MCF 10A (cell line): ENCODE measurements at regions not wholly inside any gene's neighbourhood (a gene's known extent, or its start where the extent isn't known, plus 50 kb on each side); places are given as distances from the start of the nearest gene placed in this dataset.
"Not testable (repeated sequence)": the region's sequence is repeated elsewhere in the genome, so short reads cannot be mapped to it uniquely, and the experiment has no call there.

ENCODE experiments used
- BruUV-seq: library from RNA; stranded (reverse); fragments of 400-500 nt; replicated peaks from 2 replicates; lab custom pipeline; 2021; lab: Mats Ljungman, UMichigan
- CTCF ChIA-PET: fragments of 300-600 bp; sonication (Branson Sonifier 250); formaldehyde crosslinking; extraction: SDS; loops from one replicate; lab custom pipeline; 2021; ENCODE audit warnings: antibody characterized with exemption, inconsistent platforms; lab: Yijun Ruan, JAX
- POLR2A ChIA-PET: fragments of 300-600, 350-650 bp; sonication (Branson Sonifier 250); formaldehyde crosslinking; extraction: SDS; loops from one replicate; lab custom pipeline; 2020; ENCODE audit warnings: antibody characterized with exemption, inconsistent platforms; lab: Yijun Ruan, JAX
- DNase-seq: peaks from one replicate; pipeline ENCODE4 v3.0.0-alpha.2; 2018; ENCODE audit not compliant: unreplicated experiment
- H3K27ac Mint-ChIP-seq: one replicate; pipeline ENCODE4 v1.8.0; 2022; ENCODE audit warnings: mild to moderate bottlenecking, low read depth, mixed read lengths; ENCODE audit not compliant: unreplicated experiment
- H3K27me3 Mint-ChIP-seq: one replicate; pipeline ENCODE4 v1.8.0; 2022; ENCODE audit warnings: mixed read lengths; ENCODE audit not compliant: insufficient read depth, unreplicated experiment
- H3K36me3 Mint-ChIP-seq: one replicate; pipeline ENCODE4 v1.8.0; 2022; ENCODE audit warnings: mild to moderate bottlenecking, moderate library complexity, mixed read lengths; ENCODE audit not compliant: insufficient read depth, unreplicated experiment
- H3K4me1 Mint-ChIP-seq: one replicate; pipeline ENCODE4 v1.8.0; 2022; ENCODE audit warnings: mixed read lengths; ENCODE audit not compliant: insufficient read depth, unreplicated experiment
- H3K4me3 Mint-ChIP-seq: one replicate; pipeline ENCODE4 v1.8.0; 2022; ENCODE audit warnings: mild to moderate bottlenecking, moderate library complexity, mixed read lengths; ENCODE audit not compliant: unreplicated experiment
- H3K9me3 Mint-ChIP-seq: one replicate; pipeline ENCODE4 v1.8.0; 2022; ENCODE audit warnings: mixed read lengths; ENCODE audit not compliant: unreplicated experiment
- CTCF ChIP-seq: fragments of 200-600 bp; IDR thresholded peaks from one replicate; pipeline ENCODE4 v1.8.0; 2022; ENCODE audit warnings: antibody characterized with exemption, mild to moderate bottlenecking; ENCODE audit not compliant: unreplicated experiment
- intact Hi-C: fragments of 100-400 bp; cut with micrococcal nuclease; formaldehyde crosslinking; loops from 2 replicates; pipeline ENCODE4 v1.14.1; 2022

DNA sequence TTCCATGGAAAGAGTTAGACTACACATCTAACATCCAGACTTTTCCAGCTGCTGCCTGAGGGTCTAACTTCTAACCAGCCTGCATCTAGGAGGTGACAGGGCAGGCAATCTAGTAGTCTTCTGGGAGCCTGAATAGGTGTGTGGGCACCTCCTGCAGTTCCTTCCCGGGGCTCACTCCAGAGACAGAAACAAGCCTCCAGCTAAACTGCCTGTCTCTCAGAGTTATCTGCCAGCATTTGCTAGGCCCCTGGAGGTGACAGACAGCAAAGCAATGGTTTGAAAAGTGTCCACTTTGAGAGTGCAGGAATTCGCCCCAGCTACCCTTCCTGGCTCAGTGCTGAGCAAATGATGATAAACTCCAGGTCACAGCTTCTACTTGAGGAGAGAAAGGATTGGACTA lies 240.5 kb upstream of the PRSS16 start:
- no TSS peak for BruUV-seq
- intact Hi-C loops = no loop called here
- Mint-ChIP-seq H3K27me3 (no peaks in the 10 kb centered on the region), H3K36me3 (peaks cover 6% of the 10 kb centered on the region), H3K4me3 (no peak overlapping the region), H3K9me3 (peaks cover under 1% of the 10 kb centered on the region), H3K4me1 (no peaks in the 10 kb centered on the region), H3K27ac (no peak overlapping the region)
- POLR2A ChIA-PET = interaction anchor here (0.8 to 1.1 kb wide), 3 partner anchors 8 to 14 kb away, joined by 3 read pairs; no protein-coding TSS in a partner anchor
- no peak for DNase-seq
- CTCF ChIA-PET = no interaction called here
- TF ChIP-seq CTCF = no peak

- CTCF ChIA-PET, H3K4me3 Mint-ChIP-seq, intact Hi-C loops, H3K27me3 Mint-ChIP-seq, H3K4me1 Mint-ChIP-seq, H3K36me3 Mint-ChIP-seq, H3K27ac Mint-ChIP-seq, DNase-seq, POLR2A ChIA-PET, BruUV-seq, H3K9me3 Mint-ChIP-seq: not testable (repeated sequence)
Observed at GRCh38 chr6:27008613-27009012, 238.9 kb upstream of the PRSS16 start.

GRCh38 chr6:27014053-27014452 lies 233.4 kb upstream of the PRSS16 start:
- H3K27ac Mint-ChIP-seq, H3K27me3 Mint-ChIP-seq, H3K4me3 Mint-ChIP-seq, CTCF ChIA-PET, H3K9me3 Mint-ChIP-seq, intact Hi-C loops, BruUV-seq, DNase-seq, H3K36me3 Mint-ChIP-seq: not testable (repeated sequence)
- POLR2A ChIA-PET = interaction anchor here (1.9 kb wide), 1 partner anchor 12 kb away, joined by 5 read pairs; no protein-coding TSS in a partner anchor
- peaks cover 27% of the 10 kb centered on the region for H3K4me1 Mint-ChIP-seq

- H3K27me3 Mint-ChIP-seq = no peaks in the 10 kb centered on the region
Observed at GRCh38 chr6:27016689-27017088, 230.8 kb upstream of the PRSS16 start.

GRCh38 chr6:27018401-27018800 lies 229.1 kb upstream of the PRSS16 start:
- H3K36me3 Mint-ChIP-seq, BruUV-seq, H3K9me3 Mint-ChIP-seq, H3K27me3 Mint-ChIP-seq, CTCF ChIA-PET, DNase-seq: not testable (repeated sequence)
- intact Hi-C loops = loop anchor here (2.0 kb wide), 1 partner anchor 72 kb away; no protein-coding TSS in a partner anchor
- POLR2A ChIA-PET = interaction anchor here (0.6 to 0.8 kb wide), 2 partner anchors 12 to 60 kb away, joined by 3 read pairs; no protein-coding TSS in a partner anchor
- Mint-ChIP-seq H3K4me1 (peaks cover 32% of the 10 kb centered on the region), H3K4me3 (peak overlapping the region; percentile 91), H3K27ac (peak overlapping the region; percentile 94)

More at GRCh38 chr6:27016689-27017088, 230.8 kb upstream of the PRSS16 start:
- Mint-ChIP-seq H3K9me3 (peaks cover 8% of the 10 kb centered on the region), H3K36me3 (no peaks in the 10 kb centered on the region), H3K4me1 (peaks cover 32% of the 10 kb centered on the region), H3K4me3 (no peak overlapping the region), H3K27ac (no peak overlapping the region)
- CTCF ChIA-PET = no interaction called here
- POLR2A ChIA-PET = interaction anchor here (1.0 kb wide), 1 partner anchor 818 kb away, joined by 3 read pairs; a partner anchor contains a TSS
- intact Hi-C loops = no loop called here
- BruUV-seq = no TSS peak
- no peak for TF ChIP-seq CTCF
- DNase-seq = no peak
